Epithelial cell of esophagus (primary cell): ENCODE measurements at regions not wholly inside any gene's neighbourhood (a gene's known extent, or its start where the extent isn't known, plus 50 kb on each side); places are given as distances from the start of the nearest gene placed in this dataset.

Experiments used
- DNase-seq: peaks from one replicate; pipeline ENCODE4 v3.0.0; 2010; ENCODE audit warnings: low read depth
- H3K4me3 ChIP-seq: 2 replicates; pipeline ENCODE4 v1.5.1; 2011; ENCODE audit warnings: mild to moderate bottlenecking, low read length, control low read depth
- TF ChIP-seq, protein P1 (sequence below): IDR thresholded peaks from 2 replicates; pipeline ENCODE4 v1.5.1; 2011; ENCODE audit warnings: low read depth, mild to moderate bottlenecking, low read length, control low read depth, inconsistent platforms; ENCODE audit not compliant: insufficient read depth; ENCODE audit errors: missing control alignments

GRCh38 chr11:98090861-98091505 is 929.8 kb upstream of the CNTN5 start:
- TF ChIP-seq, protein P1, sequence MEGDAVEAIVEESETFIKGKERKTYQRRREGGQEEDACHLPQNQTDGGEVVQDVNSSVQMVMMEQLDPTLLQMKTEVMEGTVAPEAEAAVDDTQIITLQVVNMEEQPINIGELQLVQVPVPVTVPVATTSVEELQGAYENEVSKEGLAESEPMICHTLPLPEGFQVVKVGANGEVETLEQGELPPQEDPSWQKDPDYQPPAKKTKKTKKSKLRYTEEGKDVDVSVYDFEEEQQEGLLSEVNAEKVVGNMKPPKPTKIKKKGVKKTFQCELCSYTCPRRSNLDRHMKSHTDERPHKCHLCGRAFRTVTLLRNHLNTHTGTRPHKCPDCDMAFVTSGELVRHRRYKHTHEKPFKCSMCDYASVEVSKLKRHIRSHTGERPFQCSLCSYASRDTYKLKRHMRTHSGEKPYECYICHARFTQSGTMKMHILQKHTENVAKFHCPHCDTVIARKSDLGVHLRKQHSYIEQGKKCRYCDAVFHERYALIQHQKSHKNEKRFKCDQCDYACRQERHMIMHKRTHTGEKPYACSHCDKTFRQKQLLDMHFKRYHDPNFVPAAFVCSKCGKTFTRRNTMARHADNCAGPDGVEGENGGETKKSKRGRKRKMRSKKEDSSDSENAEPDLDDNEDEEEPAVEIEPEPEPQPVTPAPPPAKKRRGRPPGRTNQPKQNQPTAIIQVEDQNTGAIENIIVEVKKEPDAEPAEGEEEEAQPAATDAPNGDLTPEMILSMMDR = no peak
- H3K4me3 ChIP-seq = no peak overlapping the region
- no peak for DNase-seq

DNA sequence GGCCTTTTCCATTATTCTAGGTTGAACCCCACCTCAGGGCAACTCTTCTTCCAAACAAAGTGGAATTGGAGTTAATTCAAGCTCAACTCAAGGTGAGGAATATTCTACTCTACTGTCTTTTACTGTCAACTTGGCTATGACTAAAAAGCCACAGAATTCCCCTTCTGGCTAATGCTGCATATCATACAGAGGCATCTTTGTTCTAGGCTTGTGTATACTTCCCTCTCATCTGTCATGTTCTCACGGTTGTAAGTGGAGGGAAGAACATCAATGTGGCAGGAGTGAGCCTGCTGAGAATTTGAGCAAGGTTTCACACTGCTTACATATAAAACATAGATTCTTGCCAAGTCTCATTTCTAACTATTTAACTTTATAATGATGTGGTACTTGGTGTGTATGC is 921.4 kb upstream of the CNTN5 start:
- TF ChIP-seq, protein P1 = no peak
- H3K4me3 ChIP-seq = no peak overlapping the region

GRCh38 chr11:98100689-98101088 is 920.1 kb upstream of the CNTN5 start:
- TF ChIP-seq, protein P1 = no peak
- DNase-seq = no peak
- H3K4me3 ChIP-seq = no peak overlapping the region

More for the DNA sequence above, 921.4 kb upstream of the CNTN5 start:
- DNase-seq = peak; percentile 3

- DNase-seq = no peak
- H3K4me3 ChIP-seq = no peak overlapping the region
- TF ChIP-seq, protein P1 = no peak
Measured at GRCh38 chr11:98101329-98101728, 919.4 kb upstream of the CNTN5 start.

DNA sequence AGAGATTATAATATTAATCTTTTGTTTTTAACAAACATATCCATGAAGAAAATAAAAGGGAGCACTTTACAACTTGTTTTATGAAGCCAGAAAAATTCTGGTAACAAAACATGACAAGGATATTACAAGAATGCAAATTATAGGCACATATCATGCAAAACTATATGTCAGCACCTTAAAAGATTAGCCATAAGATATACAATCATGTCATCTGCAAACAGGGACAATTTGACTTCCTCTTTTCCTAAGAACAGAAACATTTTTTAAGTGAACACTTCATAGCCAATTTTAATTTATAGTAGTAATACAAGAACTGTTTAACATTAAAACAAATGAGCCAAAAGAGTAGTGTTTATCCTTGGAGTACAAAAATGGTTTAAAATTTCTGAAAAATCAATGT is 916.5 kb upstream of the CNTN5 start:
- no peak for DNase-seq
- TF ChIP-seq, protein P1 = no peak
- no peak overlapping the region for H3K4me3 ChIP-seq

- DNase-seq = no peak
- TF ChIP-seq, protein P1 = no peak
- H3K4me3 ChIP-seq = no peak overlapping the region
Measured at GRCh38 chr11:98107736-98108135, 913.0 kb upstream of the CNTN5 start.

DNA sequence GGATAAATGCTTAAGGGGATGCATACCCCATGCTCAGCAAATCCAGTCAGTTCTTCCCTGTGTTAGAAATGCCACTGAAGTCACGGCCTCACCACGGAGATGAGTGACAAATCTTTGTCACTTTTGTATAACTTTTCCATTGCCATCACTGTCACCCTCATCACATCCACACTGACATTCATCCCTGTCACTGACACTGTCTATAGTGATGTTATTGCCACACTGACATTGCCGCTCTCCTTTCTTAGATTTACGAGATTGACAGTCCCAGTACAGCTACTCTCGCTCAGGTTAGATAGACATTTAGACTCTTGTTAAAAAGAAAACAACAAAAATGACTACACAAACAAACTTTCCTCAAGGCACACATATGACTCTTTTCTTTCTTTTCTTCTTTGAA is 910.7 kb upstream of the CNTN5 start:
- H3K4me3 ChIP-seq = no peak overlapping the region
- TF ChIP-seq, protein P1 = no peak
- DNase-seq = no peak
